Transverse colon (tissue), 4 donors: ENCODE measurements at regions not wholly inside any gene's neighbourhood (a gene's known extent, or its start where the extent isn't known, plus 50 kb on each side); places are given as distances from the start of the nearest gene placed in this dataset.

ENCODE experiments used
- POLR2A ChIP-seq: fragments of 450-650 bp; IDR thresholded peaks from one replicate; pipeline ENCODE4 v1.6.1; 2016; ENCODE audit warnings: antibody characterized with exemption, mild to moderate bottlenecking, moderate library complexity
- POLR2AphosphoS5 ChIP-seq, 3 donors: sonication (generic); formaldehyde crosslinking; IDR thresholded peaks; one replicate each; pipeline ENCODE4 v1.6.1; 2016; ENCODE audit warnings: antibody characterized with exemption in 3 of 3
- TF ChIP-seq, protein P1 (sequence below), 5 experiments: fragments of 200-600 bp in 3 of 5; fragments of 450-650 bp in 2 of 5; sonication (generic) in 3 of 5; IDR thresholded peaks; 1 replicate in 2 of 5; 2 replicates in 3 of 5; pipeline ENCODE4 v1.5.1; 2016 to 2017; ENCODE audit warnings: antibody characterized with exemption in 5 of 5, inconsistent platforms in 3 of 5, mild to moderate bottlenecking in 2 of 5, moderate library complexity in 1 of 5

DNA sequence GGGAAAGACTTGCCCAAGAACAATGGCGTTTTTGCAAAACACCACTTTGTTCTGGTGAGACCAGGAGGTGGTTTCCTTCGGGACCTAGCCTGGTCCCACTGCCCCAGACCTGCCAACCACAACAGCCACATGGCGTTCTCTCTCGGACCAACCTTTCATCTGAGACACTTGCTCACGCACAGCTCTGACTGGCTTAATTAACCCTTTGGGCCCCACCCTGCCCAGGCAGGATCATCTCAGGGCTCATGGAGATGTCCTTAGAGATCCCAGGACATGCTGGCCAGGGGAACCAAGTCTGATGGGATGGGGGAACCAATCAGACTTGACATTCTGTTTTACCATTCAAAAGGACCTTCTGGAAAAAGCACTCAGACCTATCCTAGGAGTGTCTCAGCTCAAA lies 97.8 kb upstream of the SLC2A1 start:
- TF ChIP-seq, protein P1, sequence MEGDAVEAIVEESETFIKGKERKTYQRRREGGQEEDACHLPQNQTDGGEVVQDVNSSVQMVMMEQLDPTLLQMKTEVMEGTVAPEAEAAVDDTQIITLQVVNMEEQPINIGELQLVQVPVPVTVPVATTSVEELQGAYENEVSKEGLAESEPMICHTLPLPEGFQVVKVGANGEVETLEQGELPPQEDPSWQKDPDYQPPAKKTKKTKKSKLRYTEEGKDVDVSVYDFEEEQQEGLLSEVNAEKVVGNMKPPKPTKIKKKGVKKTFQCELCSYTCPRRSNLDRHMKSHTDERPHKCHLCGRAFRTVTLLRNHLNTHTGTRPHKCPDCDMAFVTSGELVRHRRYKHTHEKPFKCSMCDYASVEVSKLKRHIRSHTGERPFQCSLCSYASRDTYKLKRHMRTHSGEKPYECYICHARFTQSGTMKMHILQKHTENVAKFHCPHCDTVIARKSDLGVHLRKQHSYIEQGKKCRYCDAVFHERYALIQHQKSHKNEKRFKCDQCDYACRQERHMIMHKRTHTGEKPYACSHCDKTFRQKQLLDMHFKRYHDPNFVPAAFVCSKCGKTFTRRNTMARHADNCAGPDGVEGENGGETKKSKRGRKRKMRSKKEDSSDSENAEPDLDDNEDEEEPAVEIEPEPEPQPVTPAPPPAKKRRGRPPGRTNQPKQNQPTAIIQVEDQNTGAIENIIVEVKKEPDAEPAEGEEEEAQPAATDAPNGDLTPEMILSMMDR (IDR thresholded peaks at IDR 0.05): no peak
- no peak for TF ChIP-seq POLR2A
- no peak for TF ChIP-seq POLR2AphosphoS5 (IDR thresholded peaks at IDR 0.05)
